B cell (primary cell): ENCODE measurements at regions not wholly inside any gene's neighbourhood (a gene's known extent, or its start where the extent isn't known, plus 50 kb on each side); places are given as distances from the start of the nearest gene placed in this dataset.

Source experiments
- ATAC-seq: fragments of 200-7000 bp; cut with Tn5 transposase; one replicate; pipeline ENCODE4 v1.10.0; 2021; ENCODE audit warnings: low read depth, mild to moderate bottlenecking, moderate number of reproducible peaks, moderate library complexity
- CTCF ChIA-PET: fragments of 350-600 bp; sonication (Branson Sonifier 250); formaldehyde crosslinking; loops from one replicate; lab custom pipeline; 2021; ENCODE audit warnings: antibody characterized with exemption, inconsistent platforms; lab: Charles Lee
- POLR2A ChIA-PET: fragments of 350-600 bp; sonication (Branson Sonifier 250); formaldehyde crosslinking; loops from one replicate; lab custom pipeline; 2021; ENCODE audit warnings: antibody characterized with exemption; lab: Charles Lee
- DNase-seq: peaks from one replicate; pipeline ENCODE4 v3.0.0; 2013
- H2AFZ ChIP-seq: 2 replicates; pipeline ENCODE4 v1.6.1; 2012; ENCODE audit warnings: mild to moderate bottlenecking, low read depth, low read length; ENCODE audit not compliant: insufficient read depth, poor library complexity, severe bottlenecking
- H3K27ac ChIP-seq, 2 donors: 1 replicate in 1 of 2; 2 replicates in 1 of 2; pipeline ENCODE4 v1.5.1; 2012 to 2013; ENCODE audit warnings: low read length in 2 of 2, mild to moderate bottlenecking in 2 of 2, moderate library complexity in 1 of 2
- H3K27me3 ChIP-seq, 4 experiments: fragments of 200-600 bp in 1 of 4; sonication (generic) in 1 of 4; replicated peaks in 1 of 4; 1 replicate in 2 of 4; 2 replicates in 2 of 4; pipeline versions ENCODE4 v1.6.1 to v1.7.0; 2013 to 2016; ENCODE audit warnings: low read length in 3 of 4, mild to moderate bottlenecking in 2 of 4, mixed read lengths in 1 of 4, moderate library complexity in 1 of 4; ENCODE audit not compliant: insufficient read depth in 4 of 4, control insufficient read depth in 3 of 4; ENCODE audit errors: control extremely low read depth in 1 of 4
- H3K36me3 ChIP-seq, 2 experiments: replicated peaks in 1 of 2; 1 replicate in 1 of 2; 2 replicates in 1 of 2; pipeline versions ENCODE4 v1.6.1 to v1.7.1; 2013; ENCODE audit warnings: low read length in 1 of 2; ENCODE audit not compliant: insufficient read depth in 2 of 2, control insufficient read depth in 1 of 2; ENCODE audit errors: control extremely low read depth in 1 of 2, extremely low read depth in 1 of 2
- H3K4me1 ChIP-seq, 2 donors: fragments of 200-600 bp in 1 of 2; sonication (generic) in 1 of 2; 1 replicate in 1 of 2; 2 replicates in 1 of 2; pipeline versions ENCODE4 v1.5.1 to v1.6.1; 2013 to 2017; ENCODE audit warnings: low read length in 2 of 2; ENCODE audit not compliant: control insufficient read depth in 2 of 2, insufficient read depth in 2 of 2
- H3K4me2 ChIP-seq: replicated peaks from 2 replicates; pipeline ENCODE3; 2012; ENCODE audit warnings: mild to moderate bottlenecking, low read depth, low read length; ENCODE audit not compliant: poor library complexity, severe bottlenecking
- H3K4me3 ChIP-seq, 5 experiments: fragments of 200-600 bp in 1 of 5; sonication (generic) in 1 of 5; 1 replicate in 3 of 5; 2 replicates in 2 of 5; pipeline versions ENCODE4 v1.5.1 to v1.7.0; 2011 to 2016; ENCODE audit warnings: low read length in 4 of 5, mild to moderate bottlenecking in 4 of 5, low read depth in 2 of 5, control low read depth in 1 of 5, moderate library complexity in 1 of 5; ENCODE audit not compliant: insufficient read depth in 1 of 5; ENCODE audit errors: control extremely low read depth in 1 of 5, extremely low read depth in 1 of 5
- H3K79me2 ChIP-seq: fragments of 200-600 bp; sonication (generic); one replicate; pipeline ENCODE4 v1.6.0; 2016; ENCODE audit warnings: low read length; ENCODE audit not compliant: control insufficient read depth, insufficient read depth
- H3K9ac ChIP-seq: fragments of 200-600 bp; sonication (generic); 2 replicates; pipeline ENCODE4 v1.6.1; 2017; ENCODE audit warnings: mild to moderate bottlenecking, low read length, moderate library complexity
- H3K9me3 ChIP-seq, 3 donors: one replicate each; pipeline versions ENCODE4 v1.6.1 to v1.7.1; 2013; ENCODE audit warnings: low read length in 2 of 3; ENCODE audit not compliant: control insufficient read depth in 2 of 3, insufficient read depth in 1 of 3; ENCODE audit errors: control extremely low read depth in 1 of 3
- H4K20me1 ChIP-seq: 2 replicates; pipeline ENCODE4 v1.6.0; 2012; ENCODE audit warnings: mild to moderate bottlenecking, low read length; ENCODE audit not compliant: insufficient read depth, control insufficient read depth, poor library complexity, severe bottlenecking
- H3K27ac Mint-ChIP-seq: one replicate; pipeline ENCODE4 v1.8.0; 2021; ENCODE audit warnings: mixed read lengths
- H3K27me3 Mint-ChIP-seq: one replicate; pipeline ENCODE4 v1.8.0; 2021; ENCODE audit warnings: mixed read lengths
- H3K4me1 Mint-ChIP-seq: one replicate; pipeline ENCODE4 v1.8.0; 2021; ENCODE audit warnings: mixed read lengths
- H3K4me3 Mint-ChIP-seq: one replicate; pipeline ENCODE4 v1.8.0; 2021; ENCODE audit warnings: mixed read lengths
- H3K9me3 Mint-ChIP-seq: one replicate; pipeline ENCODE4 v1.8.0; 2022; ENCODE audit warnings: mixed read lengths; ENCODE audit not compliant: insufficient read depth
- EZH2 ChIP-seq: IDR thresholded peaks from 2 replicates; pipeline ENCODE4 v1.6.1; 2012; ENCODE audit warnings: borderline replicate concordance, low read depth, mild to moderate bottlenecking, moderate library complexity, low read length; ENCODE audit not compliant: insufficient read depth, poor library complexity, severe bottlenecking
- WGBS: methylation state at CpG from one replicate; pipeline ENCODE4 v1.1.5; 2013; ENCODE audit warnings: missing lambda C conversion rate; ENCODE audit not compliant: insufficient coverage; 5-methylcytosine and 5-hydroxymethylcytosine counted together
- intact Hi-C: fragments of 100-400 bp; cut with micrococcal nuclease; formaldehyde crosslinking; loops from one replicate; pipeline ENCODE4 v1.10.0; 2022
- TF ChIP-seq, protein P1 (sequence below): fragments of 200-600 bp; IDR thresholded peaks from one replicate; pipeline ENCODE4 v1.8.0; 2022; ENCODE audit warnings: antibody characterized with exemption, mild to moderate bottlenecking

DNA sequence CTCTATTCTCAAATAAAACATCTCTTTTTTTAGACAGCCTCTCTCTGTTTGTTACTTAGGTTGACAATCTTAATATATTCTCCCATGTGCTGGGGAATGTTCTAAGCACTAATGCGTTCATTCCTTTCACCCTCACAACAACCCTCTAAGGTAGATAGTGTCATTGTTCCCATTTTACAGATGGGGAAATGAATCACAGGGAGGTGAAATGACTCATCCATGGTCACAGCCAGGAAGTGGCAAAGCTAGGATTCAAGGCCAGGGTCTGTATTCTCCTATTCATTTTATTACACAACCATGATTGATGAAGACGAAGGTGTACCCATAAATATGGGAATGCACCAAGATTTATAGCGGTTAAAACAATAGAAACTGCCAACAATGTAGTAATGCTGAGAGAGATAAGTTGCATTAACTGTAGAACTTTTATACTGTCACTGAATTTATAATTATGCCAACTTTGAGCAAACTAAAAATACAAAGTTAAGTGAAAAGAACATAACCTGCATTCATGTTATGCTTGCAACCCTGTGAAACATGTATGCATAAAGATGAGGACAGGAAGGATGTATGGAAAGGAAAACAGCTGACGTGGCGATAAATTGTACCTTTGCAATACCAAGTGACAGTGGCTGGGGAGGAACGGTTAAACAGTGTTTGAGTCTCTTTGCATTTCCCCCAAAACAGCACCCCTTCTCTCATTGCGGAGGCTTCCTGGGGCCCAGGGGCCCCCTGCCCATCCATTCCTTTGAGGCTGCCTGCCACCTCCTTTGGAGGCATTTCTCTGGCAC, 257.7 kb upstream of the AGAP1 start:
- H3K4me3 Mint-ChIP-seq, result no peak overlapping the region
- no peak overlapping the region for H2AFZ ChIP-seq
- ChIA-PET CTCF (no interaction called here), POLR2A (no interaction called here)
- DNase-seq (no peak), ATAC-seq (no peak)
- H3K27ac ChIP-seq, result no peak overlapping the region
- no peak overlapping the region for H3K9ac ChIP-seq
- no peak overlapping the region for H3K27ac Mint-ChIP-seq
- no peaks in the 10 kb centered on the region for H3K9me3 ChIP-seq
- H4K20me1 ChIP-seq, result no peaks in the 10 kb centered on the region
- peaks cover 25% of the 10 kb centered on the region for H3K27me3 Mint-ChIP-seq
- H3K4me1 ChIP-seq, result no peaks in the 10 kb centered on the region
- H3K36me3 ChIP-seq, result no peaks in the 10 kb centered on the region
- H3K9me3 Mint-ChIP-seq, result no peaks in the 10 kb centered on the region
- no peaks in the 10 kb centered on the region for H3K79me2 ChIP-seq
- H3K4me1 Mint-ChIP-seq, result no peaks in the 10 kb centered on the region
- peaks cover 0 to 3% (median 0%) of the 10 kb centered on the region in 4 experiments for H3K27me3 ChIP-seq
- 83% methylated on average over 3 of the region's 7 CpGs for WGBS
- no peak for TF ChIP-seq EZH2
- TF ChIP-seq, protein P1, sequence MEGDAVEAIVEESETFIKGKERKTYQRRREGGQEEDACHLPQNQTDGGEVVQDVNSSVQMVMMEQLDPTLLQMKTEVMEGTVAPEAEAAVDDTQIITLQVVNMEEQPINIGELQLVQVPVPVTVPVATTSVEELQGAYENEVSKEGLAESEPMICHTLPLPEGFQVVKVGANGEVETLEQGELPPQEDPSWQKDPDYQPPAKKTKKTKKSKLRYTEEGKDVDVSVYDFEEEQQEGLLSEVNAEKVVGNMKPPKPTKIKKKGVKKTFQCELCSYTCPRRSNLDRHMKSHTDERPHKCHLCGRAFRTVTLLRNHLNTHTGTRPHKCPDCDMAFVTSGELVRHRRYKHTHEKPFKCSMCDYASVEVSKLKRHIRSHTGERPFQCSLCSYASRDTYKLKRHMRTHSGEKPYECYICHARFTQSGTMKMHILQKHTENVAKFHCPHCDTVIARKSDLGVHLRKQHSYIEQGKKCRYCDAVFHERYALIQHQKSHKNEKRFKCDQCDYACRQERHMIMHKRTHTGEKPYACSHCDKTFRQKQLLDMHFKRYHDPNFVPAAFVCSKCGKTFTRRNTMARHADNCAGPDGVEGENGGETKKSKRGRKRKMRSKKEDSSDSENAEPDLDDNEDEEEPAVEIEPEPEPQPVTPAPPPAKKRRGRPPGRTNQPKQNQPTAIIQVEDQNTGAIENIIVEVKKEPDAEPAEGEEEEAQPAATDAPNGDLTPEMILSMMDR, result no peak
- intact Hi-C loops, result no loop called here
- no peak overlapping the region for H3K4me2 ChIP-seq
- H3K4me3 ChIP-seq, result no peak overlapping the region

DNA sequence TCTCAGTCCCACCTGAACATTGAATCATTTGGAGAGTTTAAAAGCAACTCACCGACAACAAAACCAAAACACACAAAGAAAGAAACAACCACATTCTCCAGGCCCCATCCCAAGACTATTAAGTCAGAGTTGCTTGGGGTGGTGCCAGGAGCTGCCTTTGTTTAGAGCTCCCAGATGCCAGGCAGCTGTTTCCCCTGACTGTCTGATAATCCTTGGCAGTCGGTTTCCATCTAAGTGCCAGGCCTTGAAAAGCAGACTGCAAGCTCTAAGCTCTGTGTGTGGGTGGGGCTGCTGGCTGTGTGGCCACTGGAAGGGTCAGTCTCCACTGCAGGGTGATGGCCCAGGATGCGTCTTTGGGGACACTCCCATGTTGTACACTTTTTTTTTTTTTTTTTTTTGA, 255.3 kb upstream of the AGAP1 start:
- no peak for DNase-seq
- Histone ChIP-seq H3K4me3 (no peak overlapping the region), H3K36me3 (no peaks in the 10 kb centered on the region), H3K4me2 (no peak overlapping the region), H3K79me2 (no peaks in the 10 kb centered on the region), H3K9me3 (no peaks in the 10 kb centered on the region), H3K4me1 (no peaks in the 10 kb centered on the region), H3K27ac (no peak overlapping the region), H4K20me1 (no peaks in the 10 kb centered on the region), H2AFZ (no peak overlapping the region), H3K27me3 (peaks cover 0 to 9% (median 0%) of the 10 kb centered on the region in 4 experiments), H3K9ac (no peak overlapping the region)
- intact Hi-C loops, result no loop called here
- H3K9me3 Mint-ChIP-seq, result no peaks in the 10 kb centered on the region
- H3K4me1 Mint-ChIP-seq, result no peaks in the 10 kb centered on the region
- ChIA-PET POLR2A (no interaction called here), CTCF (no interaction called here)
- no peak for ATAC-seq
- peaks cover 29% of the 10 kb centered on the region for H3K27me3 Mint-ChIP-seq
- H3K4me3 Mint-ChIP-seq, result no peak overlapping the region
- 0% methylated on average over 2 of the region's 3 CpGs for WGBS
- no peak overlapping the region for H3K27ac Mint-ChIP-seq
- no peak for TF ChIP-seq EZH2
- TF ChIP-seq, protein P1, result no peak
